Endothelial cell of umbilical vein (primary cell): ENCODE measurements at regions not wholly inside any gene's neighbourhood (a gene's known extent, or its start where the extent isn't known, plus 50 kb on each side); places are given as distances from the start of the nearest gene placed in this dataset.

ENCODE experiments used
- EZH2 ChIP-seq: IDR thresholded peaks from 2 replicates; pipeline ENCODE4 v1.6.1; 2012; ENCODE audit warnings: borderline replicate concordance, low read depth, mild to moderate bottlenecking, moderate library complexity, low read length, inconsistent platforms; ENCODE audit not compliant: severe bottlenecking
- GATA2 ChIP-seq: IDR thresholded peaks from 2 replicates; pipeline ENCODE4 v1.7.0; 2011; ENCODE audit warnings: low read depth, mild to moderate bottlenecking, moderate library complexity, mixed read lengths, low read length; ENCODE audit not compliant: insufficient read length, insufficient read depth
- JUN ChIP-seq: IDR thresholded peaks from 2 replicates; pipeline ENCODE4 v1.6.1; 2011; ENCODE audit warnings: borderline replicate concordance, low read depth; ENCODE audit not compliant: insufficient read length, insufficient read depth
- MYC ChIP-seq: IDR thresholded peaks from one replicate; pipeline ENCODE4 v1.6.1; 2011; ENCODE audit warnings: mild to moderate bottlenecking, low read depth, low read length
- POLR2A ChIP-seq: IDR thresholded peaks from 2 replicates; pipeline ENCODE4 v1.6.1; 2012; ENCODE audit warnings: low read depth, mild to moderate bottlenecking, control low read depth, low read length
- POLR2AphosphoS5 ChIP-seq: IDR thresholded peaks from 2 replicates; pipeline ENCODE4 v1.6.1; 2012; ENCODE audit warnings: low read depth, mild to moderate bottlenecking, control low read depth, low read length, moderate library complexity; ENCODE audit not compliant: insufficient read depth
- TF ChIP-seq, protein P1 (sequence below), 2 donors: IDR thresholded peaks; 1 replicate in 1 of 2; 2 replicates in 1 of 2; pipeline ENCODE4 v1.5.1; 2011; ENCODE audit warnings: low read length in 2 of 2, mild to moderate bottlenecking in 2 of 2, moderate library complexity in 2 of 2, control low read depth in 1 of 2, inconsistent platforms in 1 of 2, low read depth in 1 of 2; ENCODE audit not compliant: insufficient read depth in 1 of 2; ENCODE audit errors: extremely low read depth in 1 of 2
- TF ChIP-seq, protein P2 (sequence below): IDR thresholded peaks from 2 replicates; pipeline ENCODE4 v1.6.1; 2011; ENCODE audit not compliant: insufficient read depth, insufficient read length

DNA sequence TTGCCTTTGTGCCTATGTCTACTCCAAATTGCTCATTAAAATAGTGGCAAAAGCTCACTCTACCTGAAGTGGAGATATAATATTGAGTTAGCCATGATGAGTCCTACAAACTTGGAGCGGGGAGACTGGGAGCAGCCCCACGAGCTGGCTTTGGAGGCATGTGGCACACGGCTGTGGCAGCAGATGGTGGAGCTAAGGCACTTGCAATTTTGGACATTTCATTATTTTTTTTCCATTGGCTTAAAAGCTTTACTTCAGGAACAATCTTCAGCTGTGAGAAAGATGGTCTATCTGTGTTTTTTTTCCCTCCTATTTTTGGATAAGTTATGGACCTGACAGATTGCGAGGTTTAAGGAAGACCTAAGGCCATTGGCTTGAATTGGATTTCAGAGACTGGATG is 578.3 kb downstream of the CMPK2 start:
- TF ChIP-seq EZH2 = no peak
- TF ChIP-seq, protein P1, sequence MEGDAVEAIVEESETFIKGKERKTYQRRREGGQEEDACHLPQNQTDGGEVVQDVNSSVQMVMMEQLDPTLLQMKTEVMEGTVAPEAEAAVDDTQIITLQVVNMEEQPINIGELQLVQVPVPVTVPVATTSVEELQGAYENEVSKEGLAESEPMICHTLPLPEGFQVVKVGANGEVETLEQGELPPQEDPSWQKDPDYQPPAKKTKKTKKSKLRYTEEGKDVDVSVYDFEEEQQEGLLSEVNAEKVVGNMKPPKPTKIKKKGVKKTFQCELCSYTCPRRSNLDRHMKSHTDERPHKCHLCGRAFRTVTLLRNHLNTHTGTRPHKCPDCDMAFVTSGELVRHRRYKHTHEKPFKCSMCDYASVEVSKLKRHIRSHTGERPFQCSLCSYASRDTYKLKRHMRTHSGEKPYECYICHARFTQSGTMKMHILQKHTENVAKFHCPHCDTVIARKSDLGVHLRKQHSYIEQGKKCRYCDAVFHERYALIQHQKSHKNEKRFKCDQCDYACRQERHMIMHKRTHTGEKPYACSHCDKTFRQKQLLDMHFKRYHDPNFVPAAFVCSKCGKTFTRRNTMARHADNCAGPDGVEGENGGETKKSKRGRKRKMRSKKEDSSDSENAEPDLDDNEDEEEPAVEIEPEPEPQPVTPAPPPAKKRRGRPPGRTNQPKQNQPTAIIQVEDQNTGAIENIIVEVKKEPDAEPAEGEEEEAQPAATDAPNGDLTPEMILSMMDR (IDR thresholded peaks at IDR 0.05; ENCODE audit: extremely low read depth in 1 of 2, insufficient read depth in 1 of 2, low read depth in 1 of 2, low read length in 2 of 2) = no peak
- TF ChIP-seq GATA2 = no peak
- no peak for TF ChIP-seq JUN
- no peak for TF ChIP-seq POLR2A
- TF ChIP-seq, protein P2, sequence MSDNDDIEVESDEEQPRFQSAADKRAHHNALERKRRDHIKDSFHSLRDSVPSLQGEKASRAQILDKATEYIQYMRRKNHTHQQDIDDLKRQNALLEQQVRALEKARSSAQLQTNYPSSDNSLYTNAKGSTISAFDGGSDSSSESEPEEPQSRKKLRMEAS = no peak
- no peak for TF ChIP-seq POLR2AphosphoS5
- no peak for TF ChIP-seq MYC
